Neural progenitor cell (in vitro differentiated cells): ENCODE measurements at regions not wholly inside any gene's neighbourhood (a gene's known extent, or its start where the extent isn't known, plus 50 kb on each side); places are given as distances from the start of the nearest gene placed in this dataset.

Experiments
- CTCF ChIP-seq: fragments of 200-600 bp; sonication (generic); IDR thresholded peaks from 2 replicates; pipeline ENCODE4 v1.5.1; 2017; ENCODE audit warnings: antibody characterized with exemption, mild to moderate bottlenecking
- EZH2 ChIP-seq: fragments of 200-600 bp; sonication (generic); IDR thresholded peaks from 2 replicates; pipeline ENCODE4 v1.6.1; 2017; ENCODE audit warnings: antibody characterized with exemption, mild to moderate bottlenecking, moderate library complexity
- EZH2phosphoT487 ChIP-seq: fragments of 200-600 bp; sonication (generic); IDR thresholded peaks from 2 replicates; pipeline ENCODE4 v1.6.1; 2017; ENCODE audit warnings: antibody characterized with exemption

GRCh38 chr6:102619585-102619984 is 1226.1 kb downstream of the GRIK2 start:
- peak; percentile 73 for TF ChIP-seq CTCF
- TF ChIP-seq EZH2phosphoT487, result no peak
- no peak for TF ChIP-seq EZH2
